GM23338 (cell line): ENCODE measurements at regions not wholly inside any gene's neighbourhood (a gene's known extent, or its start where the extent isn't known, plus 50 kb on each side); places are given as distances from the start of the nearest gene placed in this dataset.

Experiments
- CREB1 ChIP-seq: fragments of 250-450 bp; sonication (Bioruptor Pico); IDR thresholded peaks from 2 replicates; pipeline ENCODE4 v1.5.0; 2020; ENCODE audit warnings: low read depth, mild to moderate bottlenecking, moderate library complexity
- EZH2phosphoT487 ChIP-seq: fragments of 200-600 bp; sonication (generic); IDR thresholded peaks from one replicate; pipeline ENCODE4 v1.8.1; 2018; ENCODE audit warnings: antibody characterized with exemption; ENCODE audit not compliant: unreplicated experiment
- POLR2AphosphoS5 ChIP-seq: IDR thresholded peaks from 2 replicates; pipeline ENCODE4 v1.6.1; 2016; ENCODE audit warnings: antibody characterized with exemption, low read depth
- TF ChIP-seq, protein P1 (sequence below), 2 experiments: fragments of 200-600 bp in 1 of 2; sonication (generic) in 1 of 2; conservative IDR thresholded peaks; 2 replicates each; pipeline versions ENCODE4 v1.5.1 to v1.6.1; 2016 to 2017; ENCODE audit warnings: antibody characterized with exemption in 2 of 2, low read depth in 2 of 2, mild to moderate bottlenecking in 2 of 2, moderate library complexity in 1 of 2

GRCh38 chrX:10990976-10991375 lies 120.2 kb upstream of the HCCS start:
- TF ChIP-seq, protein P1, sequence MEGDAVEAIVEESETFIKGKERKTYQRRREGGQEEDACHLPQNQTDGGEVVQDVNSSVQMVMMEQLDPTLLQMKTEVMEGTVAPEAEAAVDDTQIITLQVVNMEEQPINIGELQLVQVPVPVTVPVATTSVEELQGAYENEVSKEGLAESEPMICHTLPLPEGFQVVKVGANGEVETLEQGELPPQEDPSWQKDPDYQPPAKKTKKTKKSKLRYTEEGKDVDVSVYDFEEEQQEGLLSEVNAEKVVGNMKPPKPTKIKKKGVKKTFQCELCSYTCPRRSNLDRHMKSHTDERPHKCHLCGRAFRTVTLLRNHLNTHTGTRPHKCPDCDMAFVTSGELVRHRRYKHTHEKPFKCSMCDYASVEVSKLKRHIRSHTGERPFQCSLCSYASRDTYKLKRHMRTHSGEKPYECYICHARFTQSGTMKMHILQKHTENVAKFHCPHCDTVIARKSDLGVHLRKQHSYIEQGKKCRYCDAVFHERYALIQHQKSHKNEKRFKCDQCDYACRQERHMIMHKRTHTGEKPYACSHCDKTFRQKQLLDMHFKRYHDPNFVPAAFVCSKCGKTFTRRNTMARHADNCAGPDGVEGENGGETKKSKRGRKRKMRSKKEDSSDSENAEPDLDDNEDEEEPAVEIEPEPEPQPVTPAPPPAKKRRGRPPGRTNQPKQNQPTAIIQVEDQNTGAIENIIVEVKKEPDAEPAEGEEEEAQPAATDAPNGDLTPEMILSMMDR (conservative IDR thresholded peaks at IDR 0.05; ENCODE audit: low read depth in 2 of 2) = no peak
- TF ChIP-seq EZH2phosphoT487 (no peak), POLR2AphosphoS5 (no peak), CREB1 (no peak)
